Right lung (tissue), 2 donors: ENCODE measurements at regions not wholly inside any gene's neighbourhood (a gene's known extent, or its start where the extent isn't known, plus 50 kb on each side); places are given as distances from the start of the nearest gene placed in this dataset.

Experiments
- DNase-seq, 2 donors: peaks; one replicate each; pipeline ENCODE4 v3.0.0-alpha.2; 2013

DNA sequence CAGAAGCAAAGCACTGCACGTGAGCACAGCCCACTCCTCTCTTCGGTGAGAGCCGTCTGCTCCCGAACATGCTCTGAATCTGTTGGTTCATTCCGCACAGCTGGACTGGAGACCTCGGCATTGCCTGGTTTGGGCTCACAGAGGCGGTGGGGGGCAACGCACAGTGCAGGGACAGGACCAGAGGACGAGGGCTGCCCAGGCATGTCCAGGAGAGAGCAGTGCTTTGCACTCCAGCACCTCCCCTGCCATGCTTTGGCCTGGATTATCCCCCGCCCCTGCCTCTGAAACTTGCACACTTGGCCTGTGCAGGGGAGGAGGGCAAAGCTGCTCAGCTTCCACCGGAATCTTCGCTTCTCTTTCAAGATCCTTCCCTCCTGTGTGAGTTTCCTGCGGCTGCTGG is 536.5 kb downstream of the BRD1 start:
- DNase-seq, result no peak

DNA sequence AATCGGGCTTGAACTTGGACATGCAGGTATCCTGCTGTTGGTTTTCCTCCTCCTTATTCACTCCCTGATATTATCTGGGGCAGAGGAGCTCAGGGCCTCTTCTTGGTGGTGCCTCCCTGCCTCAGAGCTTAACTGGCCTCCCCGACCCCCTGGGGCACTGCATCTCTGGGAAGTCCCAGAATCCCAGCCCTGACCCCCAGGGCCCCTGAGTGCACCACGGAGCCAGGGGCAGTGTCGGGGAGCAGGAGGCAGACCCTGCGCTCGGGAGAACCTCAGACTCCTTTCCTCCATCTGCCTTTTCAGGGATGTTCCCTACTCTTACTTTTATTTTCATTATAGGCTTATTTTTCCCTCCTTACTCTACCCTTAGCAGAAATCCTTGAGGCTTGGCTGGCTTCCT is 537.0 kb downstream of the BRD1 start:
- DNase-seq, result no peak

- peak in 1 of 2 donors; percentile 34 for DNase-seq
Measured at GRCh38 chr22:49289822-49290679, 537.6 kb downstream of the BRD1 start.

DNA sequence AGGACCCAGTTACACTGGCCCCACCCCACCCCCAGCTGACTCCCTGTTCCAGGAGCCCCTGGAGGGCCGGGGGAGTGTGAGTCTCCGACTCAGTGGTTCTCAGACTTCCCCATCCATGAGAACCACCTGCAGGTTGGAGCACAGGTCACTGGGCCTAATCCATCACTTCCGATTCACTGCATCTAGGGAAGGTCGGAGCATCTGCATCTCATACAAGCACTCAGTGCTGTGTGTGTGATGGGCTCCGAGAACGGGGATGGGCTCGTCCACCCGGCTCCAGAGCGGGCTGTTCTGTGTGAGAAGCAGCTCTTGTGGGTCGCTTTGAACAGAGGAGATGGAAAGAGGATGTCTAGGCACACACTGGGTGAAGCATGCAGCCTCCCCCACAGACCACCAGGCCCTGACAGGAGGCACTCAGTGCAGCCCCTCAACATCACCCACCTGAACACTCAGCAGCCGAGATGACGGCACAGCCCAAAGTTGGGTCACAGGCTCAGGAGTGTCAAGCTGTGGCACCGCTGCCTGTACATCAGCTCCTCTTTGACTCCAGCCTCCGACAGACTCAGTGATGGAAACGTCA is 541.4 kb downstream of the BRD1 start:
- DNase-seq, result no peak

DNA sequence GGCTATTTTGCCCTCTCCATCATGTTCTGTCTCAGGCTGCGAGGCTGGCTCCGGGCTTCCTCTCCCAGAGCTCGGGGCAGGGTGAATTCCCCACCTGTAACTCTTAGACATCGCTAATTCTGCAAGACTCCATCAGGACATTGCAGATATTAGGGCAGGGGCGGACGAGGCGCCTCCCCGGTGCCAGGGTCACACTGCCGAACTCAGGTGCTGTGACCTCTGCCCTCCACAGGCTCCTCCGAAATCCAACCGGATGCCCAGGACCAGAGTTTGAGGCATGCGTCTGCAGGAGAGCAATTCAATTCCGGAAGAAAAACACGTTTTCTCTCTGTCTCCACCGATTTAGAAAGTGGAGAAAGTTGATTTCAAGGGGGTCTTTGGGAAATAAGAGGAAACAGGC is 542.7 kb downstream of the BRD1 start:
- DNase-seq, result no peak

- DNase-seq, result no peak
Measured at GRCh38 chr22:49284056-49284784, 543.5 kb downstream of the BRD1 start.

DNA sequence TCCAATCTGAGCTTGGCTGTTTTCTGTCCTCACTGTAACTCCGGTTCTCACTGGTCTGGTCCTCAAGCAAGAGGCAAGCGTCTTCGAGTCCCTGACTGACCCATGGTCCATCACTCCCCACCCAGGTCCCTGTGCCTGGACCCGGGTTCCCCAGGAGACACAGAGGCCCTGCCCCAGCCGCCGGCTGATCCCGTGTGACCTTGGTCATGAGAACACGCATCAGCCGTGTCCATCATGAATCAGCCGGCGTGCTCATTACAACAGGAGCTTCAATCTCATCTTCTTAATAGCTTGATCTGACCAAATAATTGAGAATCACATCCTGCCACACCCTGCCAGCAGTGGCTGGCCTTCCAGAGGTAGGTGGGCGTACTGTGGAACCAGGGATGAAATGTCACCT is 545.1 kb downstream of the BRD1 start:
- DNase-seq, result no peak

DNA sequence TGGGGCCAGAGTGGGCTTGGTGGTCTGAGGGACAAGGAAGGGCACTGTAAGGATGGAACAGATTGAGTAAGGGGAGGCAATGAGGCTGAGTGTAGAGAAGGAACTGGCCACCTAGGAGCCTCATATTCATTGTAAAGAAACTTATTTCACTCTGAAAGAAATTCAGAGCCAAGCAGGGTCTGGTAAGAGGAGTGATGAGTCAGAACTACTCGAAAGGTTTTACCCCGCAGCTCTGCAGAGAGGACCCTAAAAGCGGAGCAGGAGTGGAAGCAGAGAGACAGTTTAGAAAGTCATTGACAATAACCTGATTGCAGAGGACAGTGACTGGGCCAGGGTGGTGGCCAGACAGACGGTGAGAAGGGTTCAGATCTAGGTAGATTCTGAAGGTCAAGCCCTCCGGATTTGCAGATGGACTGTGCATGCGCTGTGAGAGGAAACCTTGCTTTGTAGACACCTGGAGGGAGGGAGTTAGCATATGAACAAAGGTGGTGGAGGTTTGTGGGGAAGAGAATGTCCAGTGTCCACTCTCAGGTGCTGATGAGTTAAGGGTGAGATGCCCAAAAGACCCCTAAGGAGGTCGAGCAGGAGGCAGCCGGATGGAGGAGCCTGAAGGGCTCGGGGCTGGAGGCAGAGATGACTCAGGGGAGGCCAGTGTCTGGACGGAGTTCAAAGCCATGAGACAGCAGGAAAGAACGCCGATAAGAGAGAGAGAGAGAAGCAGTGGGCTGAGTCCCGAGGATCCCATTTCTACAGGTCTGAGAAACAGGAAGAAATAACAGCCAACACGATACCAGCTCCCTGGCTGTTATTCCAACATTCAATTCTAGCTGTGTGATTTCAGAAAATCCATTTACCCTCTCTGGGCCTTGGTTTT is 546.0 kb downstream of the BRD1 start:
- DNase-seq, result no peak

DNA sequence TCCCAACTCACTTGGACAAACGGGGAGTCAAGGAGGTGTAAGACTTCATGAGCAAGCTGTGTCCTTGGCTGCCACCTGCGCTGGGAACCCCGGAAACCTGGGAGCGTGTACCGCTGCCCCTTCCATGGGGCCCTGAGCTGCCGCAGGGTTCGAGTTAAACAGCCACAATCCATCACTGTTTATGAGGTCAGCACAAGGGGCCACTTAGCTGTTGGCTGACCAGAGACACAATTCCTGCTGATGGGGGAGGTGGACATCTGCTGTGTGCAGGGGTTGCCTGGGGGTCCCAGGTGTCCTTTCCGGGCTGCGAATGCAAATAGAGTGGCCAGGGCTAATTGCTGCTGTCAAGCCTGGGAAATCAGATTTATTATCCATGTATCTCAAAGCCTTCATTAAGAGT is 549.3 kb downstream of the BRD1 start:
- no peak for DNase-seq

DNA sequence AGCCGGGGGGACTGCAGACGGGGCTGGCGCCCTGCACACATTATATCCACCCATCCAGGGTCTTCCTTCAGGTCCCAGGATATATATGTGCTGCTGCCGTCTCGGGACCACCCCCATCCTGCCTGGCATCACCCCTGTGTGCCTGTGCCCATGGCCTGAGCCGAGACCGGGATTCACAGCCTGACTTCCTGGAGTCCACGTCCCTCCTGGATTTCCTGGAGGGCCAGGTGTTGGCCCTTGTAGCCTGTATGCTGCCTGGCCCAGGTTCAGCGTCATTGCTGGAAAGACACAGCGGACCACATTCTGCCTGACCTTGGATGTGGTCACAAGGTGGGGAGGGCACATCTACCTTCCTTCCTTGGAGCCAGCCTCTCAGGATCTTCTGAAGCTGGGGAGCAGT is 551.1 kb downstream of the BRD1 start:
- DNase-seq, result no peak

GRCh38 chr22:49274754-49275380 is 552.8 kb downstream of the BRD1 start:
- DNase-seq, result no peak

DNA sequence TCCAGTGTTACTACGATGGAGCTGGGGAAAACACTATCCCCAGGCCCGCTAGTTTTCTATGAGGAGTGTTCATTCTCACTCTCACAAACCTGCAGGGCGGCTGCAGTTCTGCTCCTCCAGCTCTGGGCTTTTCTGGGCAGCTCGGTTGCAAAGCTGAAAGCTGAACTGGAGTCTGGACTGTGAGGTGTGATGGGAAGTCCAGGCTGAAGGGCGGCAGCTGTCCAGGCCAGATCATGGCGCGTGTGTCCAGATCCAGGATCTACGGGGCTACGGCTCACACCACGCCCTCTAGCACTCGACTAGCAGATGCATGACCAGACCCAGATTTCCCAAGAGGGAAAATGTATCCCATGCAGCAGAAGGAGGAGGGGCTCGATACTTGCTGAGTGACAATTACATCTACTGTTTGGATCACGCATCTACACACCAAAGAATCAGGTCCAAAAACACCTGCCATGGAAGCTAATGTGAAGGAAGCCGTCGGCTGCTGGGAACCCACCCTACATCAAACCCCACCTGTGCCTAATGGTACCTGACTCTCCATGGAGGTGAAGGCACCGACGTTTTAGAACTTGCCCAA is 555.0 kb downstream of the BRD1 start:
- no peak for DNase-seq

GRCh38 chr22:49271831-49272230 is 555.8 kb downstream of the BRD1 start:
- DNase-seq, result no peak

DNA sequence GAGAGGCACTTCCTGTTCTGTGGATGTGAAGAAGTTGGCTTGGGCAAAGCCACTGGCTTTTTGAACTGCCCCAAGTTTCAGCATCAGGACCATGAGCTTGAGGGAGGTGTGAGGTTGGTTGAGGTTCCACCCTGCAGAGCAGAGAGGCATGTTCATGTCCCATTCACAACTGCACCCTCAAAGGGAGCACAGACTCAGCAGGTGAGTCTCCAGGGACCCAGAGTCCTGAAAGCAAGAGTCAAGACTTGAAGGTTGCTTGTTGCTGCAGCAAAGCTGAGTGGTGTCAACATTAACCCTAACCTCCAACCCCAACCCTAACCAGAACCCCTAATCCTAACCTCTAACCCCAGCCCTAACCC is 556.3 kb downstream of the BRD1 start:
- no peak for DNase-seq

GRCh38 chr22:49270595-49271368 is 556.9 kb downstream of the BRD1 start:
- no peak for DNase-seq

- DNase-seq, result no peak
Measured at GRCh38 chr22:49269928-49270327, 557.7 kb downstream of the BRD1 start.

DNA sequence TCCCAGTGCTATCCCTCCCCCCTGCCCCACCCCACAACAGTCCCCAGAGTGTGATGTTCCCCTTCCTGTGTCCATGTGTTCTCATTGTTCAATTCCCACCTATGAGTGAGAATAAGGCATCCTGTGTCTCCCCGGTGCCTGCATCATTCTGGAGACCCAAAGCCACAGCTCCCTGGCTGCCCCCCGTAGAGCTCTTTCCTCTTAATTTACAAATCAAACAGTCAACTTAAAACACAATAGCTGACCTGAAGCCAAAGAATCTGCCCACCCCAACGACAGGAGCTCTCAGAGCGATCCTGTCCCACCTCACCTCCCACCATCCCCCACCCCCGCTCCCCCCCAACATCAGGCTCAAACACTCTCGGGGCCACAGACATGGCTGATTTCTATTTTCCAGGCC is 558.3 kb downstream of the BRD1 start:
- DNase-seq, result no peak

GRCh38 chr22:49268924-49269323 is 558.7 kb downstream of the BRD1 start:
- no peak for DNase-seq

DNA sequence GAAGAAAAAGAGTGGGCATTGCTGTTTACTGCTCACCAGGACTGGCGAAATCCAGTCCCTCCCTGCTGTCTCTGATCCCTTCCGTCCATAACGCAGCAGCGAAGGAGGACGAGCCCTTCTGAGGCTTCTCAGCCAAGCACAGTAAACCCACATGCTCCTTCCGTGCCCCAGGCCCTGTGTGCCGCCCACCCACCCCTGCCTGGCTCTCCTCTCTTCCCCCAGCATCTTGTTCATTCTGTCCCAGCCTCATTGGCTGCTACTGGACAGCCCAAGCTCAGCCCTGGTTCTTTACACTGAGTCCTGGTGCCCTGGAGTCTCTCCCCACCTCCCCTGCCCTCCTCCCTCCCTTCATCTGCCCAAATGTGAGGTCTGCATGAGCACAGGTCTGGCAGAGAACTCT is 559.7 kb downstream of the BRD1 start:
- no peak for DNase-seq
